ENCODE measurements at regions not wholly inside any gene's neighbourhood (a gene's known extent, or its start where the extent isn't known, plus 50 kb on each side); places are given as distances from the start of the nearest gene placed in this dataset.

DNA sequence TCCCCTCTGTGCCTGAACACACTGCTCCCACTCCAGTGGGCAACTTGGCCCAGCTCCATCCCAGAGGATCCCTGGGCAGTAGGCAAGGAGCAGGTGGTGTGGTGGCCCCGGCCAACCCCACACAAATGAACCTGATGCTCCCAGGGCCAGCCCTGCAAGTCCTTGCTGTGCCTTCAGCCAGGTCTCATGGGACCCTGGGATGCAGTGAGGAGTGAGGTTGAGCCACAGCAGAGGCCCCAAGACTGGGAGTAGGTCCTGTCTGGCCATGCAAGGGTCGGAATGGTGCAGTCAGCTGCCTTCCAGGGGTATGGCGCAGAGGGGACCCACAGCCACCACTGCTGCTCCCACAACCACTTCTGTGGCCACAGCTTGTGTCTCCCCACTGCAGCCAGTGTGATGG is 234.5 kb upstream of the DKK2 start:
- no peak for DNase-seq (ENCODE audit: low read depth)
- no peak overlapping the region for H3K4me3 ChIP-seq (ENCODE audit: low read depth, low read length)
- in situ Hi-C loops (cut with HindIII; ENCODE audit: low sequenced_read_pairs) = no loop called here
- TF ChIP-seq, protein P1, sequence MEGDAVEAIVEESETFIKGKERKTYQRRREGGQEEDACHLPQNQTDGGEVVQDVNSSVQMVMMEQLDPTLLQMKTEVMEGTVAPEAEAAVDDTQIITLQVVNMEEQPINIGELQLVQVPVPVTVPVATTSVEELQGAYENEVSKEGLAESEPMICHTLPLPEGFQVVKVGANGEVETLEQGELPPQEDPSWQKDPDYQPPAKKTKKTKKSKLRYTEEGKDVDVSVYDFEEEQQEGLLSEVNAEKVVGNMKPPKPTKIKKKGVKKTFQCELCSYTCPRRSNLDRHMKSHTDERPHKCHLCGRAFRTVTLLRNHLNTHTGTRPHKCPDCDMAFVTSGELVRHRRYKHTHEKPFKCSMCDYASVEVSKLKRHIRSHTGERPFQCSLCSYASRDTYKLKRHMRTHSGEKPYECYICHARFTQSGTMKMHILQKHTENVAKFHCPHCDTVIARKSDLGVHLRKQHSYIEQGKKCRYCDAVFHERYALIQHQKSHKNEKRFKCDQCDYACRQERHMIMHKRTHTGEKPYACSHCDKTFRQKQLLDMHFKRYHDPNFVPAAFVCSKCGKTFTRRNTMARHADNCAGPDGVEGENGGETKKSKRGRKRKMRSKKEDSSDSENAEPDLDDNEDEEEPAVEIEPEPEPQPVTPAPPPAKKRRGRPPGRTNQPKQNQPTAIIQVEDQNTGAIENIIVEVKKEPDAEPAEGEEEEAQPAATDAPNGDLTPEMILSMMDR (IDR thresholded peaks at IDR 0.05; ENCODE audit: low read depth, low read length, missing control alignments) = no peak

DNA sequence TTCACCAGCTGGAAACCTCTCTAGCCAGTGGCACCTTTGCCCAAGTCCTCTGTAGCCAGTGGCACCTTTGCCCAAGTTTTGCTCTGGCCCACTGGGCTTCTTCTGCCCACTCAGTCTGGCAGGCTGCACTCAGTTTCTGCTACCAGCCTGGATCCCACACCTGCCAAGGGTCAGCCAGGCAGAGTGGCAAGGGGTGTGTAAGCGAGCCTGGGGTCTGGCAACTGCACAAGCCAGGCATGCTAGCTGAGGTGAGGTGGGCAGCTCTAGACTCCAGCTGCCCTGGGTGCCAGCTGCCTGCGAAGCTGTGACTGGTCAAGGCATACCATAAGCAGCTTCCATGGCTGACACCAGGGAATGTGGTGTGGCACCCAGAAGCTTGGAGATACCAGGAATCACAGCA is 233.1 kb upstream of the DKK2 start:
- no peak overlapping the region for H3K4me3 ChIP-seq (ENCODE audit: low read depth, low read length)
- DNase-seq (ENCODE audit: low read depth) = no peak
- in situ Hi-C loops (cut with HindIII; ENCODE audit: low sequenced_read_pairs) = no loop called here
- TF ChIP-seq, protein P1 (IDR thresholded peaks at IDR 0.05; ENCODE audit: low read depth, low read length, missing control alignments) = no peak

DNA sequence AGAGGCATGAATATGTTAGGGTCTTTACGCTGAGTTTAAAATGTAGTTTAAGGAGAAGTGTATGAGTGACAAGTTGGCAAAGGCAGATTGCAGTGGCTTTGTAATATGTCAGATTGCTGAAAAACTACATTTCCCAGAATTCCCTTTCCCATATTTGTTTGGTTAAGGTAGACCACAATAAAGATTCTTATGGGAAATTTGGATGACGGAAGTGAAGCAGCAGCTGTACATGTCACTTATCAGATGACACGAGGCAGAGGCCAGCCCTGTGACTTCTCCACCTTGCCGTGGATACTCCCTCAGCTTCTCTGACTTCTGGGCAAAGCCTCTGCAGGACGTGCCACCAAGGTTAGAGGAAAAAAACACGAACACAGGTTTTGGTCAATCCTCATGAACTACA is 229.7 kb upstream of the DKK2 start:
- in situ Hi-C loops (cut with HindIII; ENCODE audit: low sequenced_read_pairs) = no loop called here
- DNase-seq (ENCODE audit: low read depth) = no peak
- no peak overlapping the region for H3K4me3 ChIP-seq (ENCODE audit: low read depth, low read length)
- TF ChIP-seq, protein P1 (IDR thresholded peaks at IDR 0.05; ENCODE audit: low read depth, low read length, missing control alignments) = no peak

DNA sequence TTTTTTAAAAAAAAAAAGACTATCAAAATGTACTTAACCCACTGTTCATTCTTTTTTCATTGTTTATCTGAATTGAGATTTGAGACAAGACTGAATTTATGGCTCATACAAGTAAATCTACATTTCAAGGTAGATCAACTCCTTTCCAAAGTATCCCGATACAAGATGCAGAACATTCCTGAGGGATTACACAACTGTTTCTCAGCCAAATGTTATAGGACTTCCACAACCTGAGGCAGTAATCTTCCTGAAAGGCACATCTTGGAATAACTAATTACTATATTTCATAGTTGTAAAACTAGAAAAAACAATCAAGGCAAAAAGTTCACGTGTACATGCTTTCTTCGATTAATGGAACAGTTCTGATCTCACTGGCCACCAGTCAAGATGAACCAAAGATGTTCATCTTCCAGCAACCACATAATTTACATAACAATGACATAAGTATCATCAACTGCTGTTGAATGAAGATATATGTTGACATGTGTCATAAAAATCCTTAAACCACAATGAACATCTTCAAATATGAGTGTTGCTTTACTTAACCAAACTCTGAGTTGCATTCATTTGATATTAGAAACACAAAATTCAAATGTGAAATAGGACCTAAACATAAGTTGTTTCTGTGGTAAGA is 225.2 kb upstream of the DKK2 start:
- H3K4me3 ChIP-seq (ENCODE audit: low read depth, low read length) = no peak overlapping the region
- TF ChIP-seq, protein P1 (IDR thresholded peaks at IDR 0.05; ENCODE audit: low read depth, low read length, missing control alignments) = no peak
- in situ Hi-C loops (cut with HindIII; ENCODE audit: low sequenced_read_pairs) = no loop called here
- DNase-seq (ENCODE audit: low read depth) = no peak

DNA sequence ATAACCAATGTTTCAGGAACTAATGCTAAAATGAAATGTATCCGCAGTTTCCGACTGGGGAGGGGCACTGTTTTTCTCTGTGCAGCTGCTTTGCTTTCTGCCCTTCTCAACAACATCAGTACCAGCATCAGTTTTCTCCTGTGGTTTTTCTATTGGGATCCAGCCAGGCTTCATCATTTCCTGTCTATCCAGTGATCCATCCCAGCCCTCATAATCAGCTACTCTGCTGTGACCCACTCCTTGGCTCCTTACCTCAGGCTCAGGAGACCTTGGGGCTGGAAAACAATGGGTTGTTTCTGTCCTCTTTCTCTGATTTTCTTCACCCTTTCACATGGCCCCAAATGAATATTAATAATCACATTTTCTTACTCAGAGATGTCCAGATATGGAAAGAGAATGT is 222.2 kb upstream of the DKK2 start:
- H3K4me3 ChIP-seq (ENCODE audit: low read depth, low read length) = no peak overlapping the region
- DNase-seq (ENCODE audit: low read depth) = peak; percentile 54
- in situ Hi-C loops (cut with HindIII; ENCODE audit: low sequenced_read_pairs) = no loop called here
- TF ChIP-seq, protein P1 (IDR thresholded peaks at IDR 0.05; ENCODE audit: low read depth, low read length, missing control alignments) = no peak

DNA sequence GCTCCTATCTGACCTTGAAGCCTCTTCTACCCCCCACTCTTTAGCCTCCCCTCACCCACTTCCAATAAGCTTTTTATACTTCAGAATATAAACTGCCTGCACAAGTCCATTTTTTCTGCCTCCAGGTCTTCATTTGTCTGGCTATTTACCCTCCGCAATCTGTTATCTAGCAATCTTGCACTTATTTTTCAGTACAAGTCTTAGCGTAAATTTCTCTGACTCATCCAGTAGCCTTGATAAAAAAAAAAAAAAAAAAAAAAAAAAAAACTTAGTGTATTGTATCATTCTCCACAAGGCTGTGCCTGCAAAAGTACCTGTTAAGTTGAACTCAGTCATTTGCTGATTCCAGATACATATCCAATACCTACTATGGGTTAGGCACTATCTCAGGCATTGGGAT is 219.5 kb upstream of the DKK2 start:
- TF ChIP-seq, protein P1 (IDR thresholded peaks at IDR 0.05; ENCODE audit: low read depth, low read length, missing control alignments) = no peak
- no peak overlapping the region for H3K4me3 ChIP-seq (ENCODE audit: low read depth, low read length)
- in situ Hi-C loops (cut with HindIII; ENCODE audit: low sequenced_read_pairs) = no loop called here
- no peak for DNase-seq (ENCODE audit: low read depth)
